GM19035 (cell line): ENCODE measurements at regions not wholly inside any gene's neighbourhood (a gene's known extent, or its start where the extent isn't known, plus 50 kb on each side); places are given as distances from the start of the nearest gene placed in this dataset.

Source experiments
- ATAC-seq: cut with Tn5 transposase; IDR thresholded peaks from one replicate; pipeline ENCODE4 v1.9.1; 2021; ENCODE audit not compliant: unreplicated experiment

- no peak for ATAC-seq
Observed at GRCh38 chr5:125152044-125152443, 405.6 kb upstream of the ZNF608 start.

GRCh38 chr5:125152461-125153189, 406.2 kb upstream of the ZNF608 start:
- no peak for ATAC-seq

- no peak for ATAC-seq
Observed at GRCh38 chr5:125153231-125153630, 406.8 kb upstream of the ZNF608 start.

GRCh38 chr5:125154301-125155110, 408.1 kb upstream of the ZNF608 start:
- ATAC-seq, result no peak

GRCh38 chr5:125160787-125161502, 414.5 kb upstream of the ZNF608 start:
- no peak for ATAC-seq

GRCh38 chr5:125162714-125163113, 416.3 kb upstream of the ZNF608 start:
- no peak for ATAC-seq

- no peak for ATAC-seq
Observed at GRCh38 chr5:125169396-125169795, 423.0 kb upstream of the ZNF608 start.

GRCh38 chr5:125171641-125172040, 425.2 kb upstream of the ZNF608 start:
- ATAC-seq, result no peak

- ATAC-seq, result no peak
Observed at GRCh38 chr5:125175348-125176004, 429.0 kb upstream of the ZNF608 start.

GRCh38 chr5:125176005-125176390, 429.6 kb upstream of the ZNF608 start:
- ATAC-seq, result no peak

GRCh38 chr5:125177340-125177739, 430.9 kb upstream of the ZNF608 start:
- ATAC-seq, result no peak

- ATAC-seq, result no peak
Observed at GRCh38 chr5:125179612-125180011, 433.2 kb upstream of the ZNF608 start.

- ATAC-seq, result no peak
Observed at GRCh38 chr5:125180231-125180829, 433.9 kb upstream of the ZNF608 start.

- ATAC-seq, result no peak
Observed at GRCh38 chr5:125181159-125181558, 434.7 kb upstream of the ZNF608 start.

- ATAC-seq, result no peak
Observed at GRCh38 chr5:125181955-125182354, 435.5 kb upstream of the ZNF608 start.

- ATAC-seq, result no peak
Observed at GRCh38 chr5:125185740-125186139, 439.3 kb upstream of the ZNF608 start.

- no peak for ATAC-seq
Observed at GRCh38 chr5:125186911-125187375, 440.5 kb upstream of the ZNF608 start.

- ATAC-seq, result no peak
Observed at GRCh38 chr5:125189531-125189941, 443.1 kb upstream of the ZNF608 start.

- no peak for ATAC-seq
Observed at GRCh38 chr5:125190232-125191087, 444.0 kb upstream of the ZNF608 start.

- ATAC-seq, result no peak
Observed at GRCh38 chr5:125194883-125195282, 448.4 kb upstream of the ZNF608 start.
